RWPE2 (cell line): ENCODE measurements at regions not wholly inside any gene's neighbourhood (a gene's known extent, or its start where the extent isn't known, plus 50 kb on each side); places are given as distances from the start of the nearest gene placed in this dataset.

ENCODE experiments used
- ATAC-seq: fragments of 200-7000 bp; cut with Tn5 transposase; 3 replicates; pipeline ENCODE4 v1.9.1; 2021; ENCODE audit warnings: low read depth
- DNase-seq: peaks from one replicate; pipeline ENCODE4 v3.0.0-alpha.2; 2020; ENCODE audit warnings: low spot score
- H3K27ac ChIP-seq: fragments of 450-650 bp; 2 replicates; pipeline ENCODE4 v1.5.1; 2017; ENCODE audit warnings: mild to moderate bottlenecking; ENCODE audit not compliant: poor library complexity, severe bottlenecking
- H3K27me3 ChIP-seq: fragments of 250-450 bp; sonication (Bioruptor Pico); 2 replicates; pipeline ENCODE4 v1.5.1; 2021; ENCODE audit warnings: mild to moderate bottlenecking, moderate library complexity; ENCODE audit not compliant: insufficient read depth, poor library complexity, severe bottlenecking
- H3K36me3 ChIP-seq: fragments of 250-450 bp; sonication (Bioruptor Pico); 2 replicates; pipeline ENCODE4 v1.5.1; 2020; ENCODE audit warnings: low read depth, mild to moderate bottlenecking, moderate library complexity
- H3K4me1 ChIP-seq: fragments of 250-450 bp; sonication (Bioruptor Pico); 2 replicates; pipeline ENCODE4 v1.5.1; 2021; ENCODE audit warnings: mild to moderate bottlenecking, moderate library complexity; ENCODE audit not compliant: insufficient read depth, poor library complexity, severe bottlenecking
- H3K4me3 ChIP-seq: fragments of 250-450 bp; sonication (Bioruptor Pico); 2 replicates; pipeline ENCODE4 v1.5.1; 2021; ENCODE audit warnings: mild to moderate bottlenecking, moderate library complexity; ENCODE audit not compliant: severe bottlenecking
- H3K9me3 ChIP-seq: fragments of 250-450 bp; sonication (Bioruptor Pico); 2 replicates; pipeline ENCODE4 v1.5.1; 2021; ENCODE audit warnings: mild to moderate bottlenecking, moderate library complexity; ENCODE audit not compliant: severe bottlenecking
- CTCF ChIP-seq: fragments of 450-650 bp; IDR thresholded peaks from one replicate; pipeline ENCODE4 v1.5.1; 2017; ENCODE audit warnings: mild to moderate bottlenecking, moderate library complexity; ENCODE audit not compliant: poor library complexity, severe bottlenecking

DNA sequence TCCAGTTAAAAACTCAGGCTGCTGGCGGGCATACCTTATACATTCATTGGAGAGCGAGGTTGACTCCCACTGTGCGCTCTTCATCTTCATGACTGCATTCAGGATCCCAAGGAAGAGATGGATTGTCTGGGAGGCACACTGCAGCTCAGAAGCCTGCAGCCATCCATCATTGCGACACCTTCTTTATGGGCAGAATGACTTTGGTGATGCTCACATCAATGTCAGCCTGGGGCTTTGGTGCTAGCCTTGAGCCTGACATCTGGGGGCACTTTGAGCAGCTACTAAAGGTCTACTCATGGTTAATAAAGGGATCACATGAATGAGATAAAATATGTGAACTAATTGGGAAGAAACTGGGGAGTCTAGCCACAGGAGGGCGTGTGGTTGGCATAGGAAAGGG is 229.3 kb downstream of the PRDM2 start:
- ATAC-seq (no peak), DNase-seq (no peak)
- Histone ChIP-seq H3K9me3 (no peaks in the 10 kb centered on the region), H3K4me3 (no peak overlapping the region), H3K27me3 (peaks cover 3% of the 10 kb centered on the region), H3K27ac (no peak overlapping the region), H3K36me3 (no peaks in the 10 kb centered on the region), H3K4me1 (no peaks in the 10 kb centered on the region)
- no peak for TF ChIP-seq CTCF

DNA sequence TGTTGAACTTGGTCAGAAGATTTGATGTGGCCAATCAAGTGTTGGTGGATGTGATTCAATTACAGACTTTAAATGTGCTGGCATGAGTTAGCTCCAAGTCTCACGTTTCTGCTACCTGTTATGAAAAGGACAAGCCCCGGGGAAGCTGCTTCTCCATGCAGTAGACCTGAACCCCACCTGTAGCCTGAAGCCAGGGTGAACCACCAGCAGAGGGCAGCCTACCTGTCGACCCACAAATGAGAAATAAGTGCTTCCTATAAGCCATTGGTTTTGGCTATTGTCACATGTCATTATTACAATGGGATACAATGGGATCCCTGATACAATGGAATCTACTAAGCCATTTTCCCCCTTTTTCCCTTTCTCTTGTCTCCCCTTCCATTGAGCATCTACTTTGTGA is 230.2 kb downstream of the PRDM2 start:
- ATAC-seq (no peak), DNase-seq (no peak)
- Histone ChIP-seq H3K4me1 (no peaks in the 10 kb centered on the region), H3K4me3 (no peak overlapping the region), H3K27me3 (peaks cover 3% of the 10 kb centered on the region), H3K27ac (no peak overlapping the region), H3K36me3 (no peaks in the 10 kb centered on the region), H3K9me3 (no peaks in the 10 kb centered on the region)
- peak; percentile 29 for TF ChIP-seq CTCF

GRCh38 chr1:13931226-13931625 is 231.2 kb downstream of the PRDM2 start:
- Histone ChIP-seq H3K27me3 (peaks cover 3% of the 10 kb centered on the region), H3K36me3 (no peaks in the 10 kb centered on the region), H3K27ac (no peak overlapping the region), H3K4me3 (no peak overlapping the region), H3K4me1 (no peaks in the 10 kb centered on the region), H3K9me3 (no peaks in the 10 kb centered on the region)
- ATAC-seq (no peak), DNase-seq (no peak)
- no peak for TF ChIP-seq CTCF

GRCh38 chr1:13935336-13935735 is 235.3 kb downstream of the PRDM2 start:
- ATAC-seq: no peak

GRCh38 chr1:13941315-13941714 is 241.3 kb downstream of the PRDM2 start:
- no peak overlapping the region for H3K27ac ChIP-seq
- ATAC-seq: no peak
- no peak for DNase-seq
- TF ChIP-seq CTCF: no peak
- no peaks in the 10 kb centered on the region for H3K4me1 ChIP-seq
- no peak overlapping the region for H3K4me3 ChIP-seq
- H3K27me3 ChIP-seq: peaks cover 2% of the 10 kb centered on the region
- H3K36me3 ChIP-seq: no peaks in the 10 kb centered on the region
- H3K9me3 ChIP-seq: no peaks in the 10 kb centered on the region

More at GRCh38 chr1:13935336-13935735, 235.3 kb downstream of the PRDM2 start:
- no peak for TF ChIP-seq CTCF
- no peak overlapping the region for H3K4me3 ChIP-seq
- no peaks in the 10 kb centered on the region for H3K9me3 ChIP-seq
- H3K27ac ChIP-seq: no peak overlapping the region
- DNase-seq: no peak
- H3K4me1 ChIP-seq: no peaks in the 10 kb centered on the region
- H3K36me3 ChIP-seq: no peaks in the 10 kb centered on the region
- H3K27me3 ChIP-seq: no peaks in the 10 kb centered on the region
